HEK293 (cell line): ENCODE measurements at regions not wholly inside any gene's neighbourhood (a gene's known extent, or its start where the extent isn't known, plus 50 kb on each side); places are given as distances from the start of the nearest gene placed in this dataset.

Experiments
- CTCF ChIA-PET: fragments of 350-600 bp; formaldehyde crosslinking; extraction: SDS; loops from one replicate; lab custom pipeline; 2021; ENCODE audit warnings: antibody characterized with exemption; lab: Yijun Ruan, JAX
- POLR2A ChIA-PET: fragments of 300-600 bp; formaldehyde crosslinking; extraction: SDS; loops from one replicate; lab custom pipeline; 2020; ENCODE audit warnings: antibody characterized with exemption, inconsistent platforms; lab: Yijun Ruan, JAX
- H3K27ac ChIP-seq: fragments of 200-500 bp; sonication (Bioruptor generic); 2 replicates; pipeline ENCODE4 v1.5.1; 2014; ENCODE audit warnings: low read depth, low read length, control low read depth, inconsistent platforms; ENCODE audit errors: extremely low read depth
- H3K36me3 ChIP-seq, 2 experiments: fragments of 200-500 bp in 1 of 2; sonication (Bioruptor generic) in 1 of 2; 1 replicate in 1 of 2; 2 replicates in 1 of 2; pipeline ENCODE4 v1.5.1; 2014 to 2017; ENCODE audit warnings: inconsistent platforms in 2 of 2, low read length in 2 of 2; ENCODE audit not compliant: control insufficient read depth in 2 of 2, insufficient read depth in 1 of 2
- H3K4me1 ChIP-seq: fragments of 200-500 bp; sonication (Bioruptor generic); 2 replicates; pipeline ENCODE4 v1.5.1; 2014; ENCODE audit warnings: mild to moderate bottlenecking, low read length, inconsistent platforms; ENCODE audit not compliant: control insufficient read depth, insufficient read depth
- H3K4me3 ChIP-seq: 2 replicates; pipeline ENCODE4 v1.5.1; 2011; ENCODE audit warnings: low read depth, mild to moderate bottlenecking, control low read depth, low read length, moderate library complexity
- H3K9me3 ChIP-seq: fragments of 200-500 bp; sonication (Bioruptor generic); 2 replicates; pipeline ENCODE4 v1.5.1; 2014; ENCODE audit warnings: low read depth, low read length, inconsistent platforms; ENCODE audit not compliant: control insufficient read depth, insufficient read depth
- CTCF ChIP-seq: fragments of 450-650 bp; formaldehyde crosslinking; IDR thresholded peaks from 2 replicates; pipeline ENCODE4 v1.5.1; 2016; ENCODE audit warnings: missing biosample characterization, missing genetic modification characterization
- KLF9 ChIP-seq: fragments of 450-650 bp; formaldehyde crosslinking; IDR thresholded peaks from 2 replicates; pipeline ENCODE4 v1.5.1; 2016; ENCODE audit warnings: missing biosample characterization, missing genetic modification characterization, low read depth
- MEIS1 ChIP-seq: sonication (generic); formaldehyde crosslinking; IDR thresholded peaks from 2 replicates; pipeline ENCODE4 v1.8.1; 2022; ENCODE audit warnings: missing genetic modification reagents, mild to moderate bottlenecking, borderline replicate concordance
- OVOL3 ChIP-seq: fragments of 450-650 bp; formaldehyde crosslinking; IDR thresholded peaks from 2 replicates; pipeline ENCODE4 v1.5.1; 2016; ENCODE audit warnings: missing biosample characterization, missing genetic modification characterization
- ZNF202 ChIP-seq: fragments of 450-650 bp; formaldehyde crosslinking; IDR thresholded peaks from 2 replicates; pipeline ENCODE4 v1.5.1; 2016; ENCODE audit warnings: missing biosample characterization, missing genetic modification characterization, borderline replicate concordance
- ZNF324 ChIP-seq: fragments of 450-650 bp; formaldehyde crosslinking; IDR thresholded peaks from 2 replicates; pipeline ENCODE4 v1.5.1; 2016; ENCODE audit warnings: missing biosample characterization, missing genetic modification characterization
- ZNF350 ChIP-seq: fragments of 450-650 bp; formaldehyde crosslinking; IDR thresholded peaks from 2 replicates; pipeline ENCODE4 v1.5.0; 2017; ENCODE audit warnings: missing biosample characterization, mild to moderate bottlenecking, missing genetic modification characterization
- ZNF391 ChIP-seq: fragments of 450-650 bp; formaldehyde crosslinking; IDR thresholded peaks from 2 replicates; pipeline ENCODE4 v1.5.1; 2016; ENCODE audit warnings: low read depth, missing biosample characterization, missing genetic modification characterization, borderline replicate concordance
- ZNF416 ChIP-seq: fragments of 450-650 bp; formaldehyde crosslinking; IDR thresholded peaks from 2 replicates; pipeline ENCODE4 v1.5.1; 2016; ENCODE audit warnings: missing biosample characterization, missing genetic modification characterization
- ZNF48 ChIP-seq: fragments of 450-650 bp; formaldehyde crosslinking; IDR thresholded peaks from 2 replicates; pipeline ENCODE4 v1.5.1; 2016; ENCODE audit warnings: missing biosample characterization, missing genetic modification characterization
- ZNF548 ChIP-seq: fragments of 450-650 bp; formaldehyde crosslinking; IDR thresholded peaks from 2 replicates; pipeline ENCODE4 v1.5.1; 2016; ENCODE audit warnings: missing biosample characterization, missing genetic modification characterization
- ZNF707 ChIP-seq: fragments of 450-650 bp; formaldehyde crosslinking; IDR thresholded peaks from 2 replicates; pipeline ENCODE4 v1.5.1; 2016; ENCODE audit warnings: missing biosample characterization, missing genetic modification characterization
- TF ChIP-seq, protein P1 (sequence below): fragments of 450-650 bp; formaldehyde crosslinking; IDR thresholded peaks from 2 replicates; pipeline ENCODE4 v1.5.1; 2016; ENCODE audit warnings: missing biosample characterization, missing genetic modification characterization, borderline replicate concordance
- TF ChIP-seq, protein P2 (sequence below): fragments of 450-650 bp; formaldehyde crosslinking; IDR thresholded peaks from 2 replicates; pipeline ENCODE4 v1.5.1; 2016; ENCODE audit warnings: missing biosample characterization, missing genetic modification characterization
- TF ChIP-seq, protein P3 (sequence below): fragments of 450-650 bp; formaldehyde crosslinking; IDR thresholded peaks from 2 replicates; pipeline ENCODE4 v1.5.1; 2016; ENCODE audit warnings: missing biosample characterization, missing genetic modification characterization, borderline replicate concordance
- TF ChIP-seq, protein P4 (sequence below): fragments of 450-650 bp; formaldehyde crosslinking; IDR thresholded peaks from 2 replicates; pipeline ENCODE4 v1.5.1; 2016; ENCODE audit warnings: missing biosample characterization, missing genetic modification characterization
- TF ChIP-seq, protein P5 (sequence below): fragments of 450-650 bp; IDR thresholded peaks from 2 replicates; pipeline ENCODE4 v1.5.1; 2018; ENCODE audit warnings: missing biosample characterization, missing genetic modification characterization

GRCh38 chr12:125577334-125577733, 512.1 kb downstream of the AACS start (continued):
- no peak for TF ChIP-seq CTCF
- no peak for TF ChIP-seq ZNF48 (tag by site-specific recombination)
- TF ChIP-seq, protein P1, sequence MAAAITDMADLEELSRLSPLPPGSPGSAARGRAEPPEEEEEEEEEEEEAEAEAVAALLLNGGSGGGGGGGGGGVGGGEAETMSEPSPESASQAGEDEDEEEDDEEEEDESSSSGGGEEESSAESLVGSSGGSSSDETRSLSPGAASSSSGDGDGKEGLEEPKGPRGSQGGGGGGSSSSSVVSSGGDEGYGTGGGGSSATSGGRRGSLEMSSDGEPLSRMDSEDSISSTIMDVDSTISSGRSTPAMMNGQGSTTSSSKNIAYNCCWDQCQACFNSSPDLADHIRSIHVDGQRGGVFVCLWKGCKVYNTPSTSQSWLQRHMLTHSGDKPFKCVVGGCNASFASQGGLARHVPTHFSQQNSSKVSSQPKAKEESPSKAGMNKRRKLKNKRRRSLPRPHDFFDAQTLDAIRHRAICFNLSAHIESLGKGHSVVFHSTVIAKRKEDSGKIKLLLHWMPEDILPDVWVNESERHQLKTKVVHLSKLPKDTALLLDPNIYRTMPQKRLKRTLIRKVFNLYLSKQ: no peak
- TF ChIP-seq ZNF548 (tag by site-specific recombination): no peak
- TF ChIP-seq ZNF324 (tag by site-specific recombination): no peak
- TF ChIP-seq ZNF391 (tag by site-specific recombination): no peak
- TF ChIP-seq ZNF350 (tag by site-specific recombination): no peak
- TF ChIP-seq, protein P2, sequence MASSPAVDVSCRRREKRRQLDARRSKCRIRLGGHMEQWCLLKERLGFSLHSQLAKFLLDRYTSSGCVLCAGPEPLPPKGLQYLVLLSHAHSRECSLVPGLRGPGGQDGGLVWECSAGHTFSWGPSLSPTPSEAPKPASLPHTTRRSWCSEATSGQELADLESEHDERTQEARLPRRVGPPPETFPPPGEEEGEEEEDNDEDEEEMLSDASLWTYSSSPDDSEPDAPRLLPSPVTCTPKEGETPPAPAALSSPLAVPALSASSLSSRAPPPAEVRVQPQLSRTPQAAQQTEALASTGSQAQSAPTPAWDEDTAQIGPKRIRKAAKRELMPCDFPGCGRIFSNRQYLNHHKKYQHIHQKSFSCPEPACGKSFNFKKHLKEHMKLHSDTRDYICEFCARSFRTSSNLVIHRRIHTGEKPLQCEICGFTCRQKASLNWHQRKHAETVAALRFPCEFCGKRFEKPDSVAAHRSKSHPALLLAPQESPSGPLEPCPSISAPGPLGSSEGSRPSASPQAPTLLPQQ (tag by site-specific recombination): no peak

DNA sequence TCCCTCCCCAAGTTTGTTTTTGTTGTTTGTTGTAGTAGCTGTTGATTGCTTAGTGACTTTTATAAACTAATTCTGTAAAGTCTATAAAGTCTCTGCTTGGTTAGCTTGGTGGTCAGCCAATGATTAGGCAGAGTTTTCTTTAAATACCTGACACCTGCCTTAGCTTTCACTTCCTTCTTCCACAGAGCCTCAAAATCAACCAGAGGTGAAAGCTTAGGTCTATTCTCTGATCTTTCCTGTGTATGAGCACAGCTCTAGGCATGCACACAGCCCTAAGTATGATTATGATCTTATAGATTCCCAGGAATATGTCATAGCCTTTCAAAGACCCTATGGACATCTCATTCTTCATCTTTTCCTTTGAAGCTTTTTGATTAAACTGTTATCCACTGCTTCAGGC, 514.7 kb downstream of the AACS start:
- TF ChIP-seq, protein P3, sequence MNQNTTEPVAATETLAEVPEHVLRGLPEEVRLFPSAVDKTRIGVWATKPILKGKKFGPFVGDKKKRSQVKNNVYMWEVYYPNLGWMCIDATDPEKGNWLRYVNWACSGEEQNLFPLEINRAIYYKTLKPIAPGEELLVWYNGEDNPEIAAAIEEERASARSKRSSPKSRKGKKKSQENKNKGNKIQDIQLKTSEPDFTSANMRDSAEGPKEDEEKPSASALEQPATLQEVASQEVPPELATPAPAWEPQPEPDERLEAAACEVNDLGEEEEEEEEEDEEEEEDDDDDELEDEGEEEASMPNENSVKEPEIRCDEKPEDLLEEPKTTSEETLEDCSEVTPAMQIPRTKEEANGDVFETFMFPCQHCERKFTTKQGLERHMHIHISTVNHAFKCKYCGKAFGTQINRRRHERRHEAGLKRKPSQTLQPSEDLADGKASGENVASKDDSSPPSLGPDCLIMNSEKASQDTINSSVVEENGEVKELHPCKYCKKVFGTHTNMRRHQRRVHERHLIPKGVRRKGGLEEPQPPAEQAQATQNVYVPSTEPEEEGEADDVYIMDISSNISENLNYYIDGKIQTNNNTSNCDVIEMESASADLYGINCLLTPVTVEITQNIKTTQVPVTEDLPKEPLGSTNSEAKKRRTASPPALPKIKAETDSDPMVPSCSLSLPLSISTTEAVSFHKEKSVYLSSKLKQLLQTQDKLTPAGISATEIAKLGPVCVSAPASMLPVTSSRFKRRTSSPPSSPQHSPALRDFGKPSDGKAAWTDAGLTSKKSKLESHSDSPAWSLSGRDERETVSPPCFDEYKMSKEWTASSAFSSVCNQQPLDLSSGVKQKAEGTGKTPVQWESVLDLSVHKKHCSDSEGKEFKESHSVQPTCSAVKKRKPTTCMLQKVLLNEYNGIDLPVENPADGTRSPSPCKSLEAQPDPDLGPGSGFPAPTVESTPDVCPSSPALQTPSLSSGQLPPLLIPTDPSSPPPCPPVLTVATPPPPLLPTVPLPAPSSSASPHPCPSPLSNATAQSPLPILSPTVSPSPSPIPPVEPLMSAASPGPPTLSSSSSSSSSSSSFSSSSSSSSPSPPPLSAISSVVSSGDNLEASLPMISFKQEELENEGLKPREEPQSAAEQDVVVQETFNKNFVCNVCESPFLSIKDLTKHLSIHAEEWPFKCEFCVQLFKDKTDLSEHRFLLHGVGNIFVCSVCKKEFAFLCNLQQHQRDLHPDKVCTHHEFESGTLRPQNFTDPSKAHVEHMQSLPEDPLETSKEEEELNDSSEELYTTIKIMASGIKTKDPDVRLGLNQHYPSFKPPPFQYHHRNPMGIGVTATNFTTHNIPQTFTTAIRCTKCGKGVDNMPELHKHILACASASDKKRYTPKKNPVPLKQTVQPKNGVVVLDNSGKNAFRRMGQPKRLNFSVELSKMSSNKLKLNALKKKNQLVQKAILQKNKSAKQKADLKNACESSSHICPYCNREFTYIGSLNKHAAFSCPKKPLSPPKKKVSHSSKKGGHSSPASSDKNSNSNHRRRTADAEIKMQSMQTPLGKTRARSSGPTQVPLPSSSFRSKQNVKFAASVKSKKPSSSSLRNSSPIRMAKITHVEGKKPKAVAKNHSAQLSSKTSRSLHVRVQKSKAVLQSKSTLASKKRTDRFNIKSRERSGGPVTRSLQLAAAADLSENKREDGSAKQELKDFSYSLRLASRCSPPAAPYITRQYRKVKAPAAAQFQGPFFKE (tag by site-specific recombination): no peak
- no peak for TF ChIP-seq ZNF416
- TF ChIP-seq, protein P4, sequence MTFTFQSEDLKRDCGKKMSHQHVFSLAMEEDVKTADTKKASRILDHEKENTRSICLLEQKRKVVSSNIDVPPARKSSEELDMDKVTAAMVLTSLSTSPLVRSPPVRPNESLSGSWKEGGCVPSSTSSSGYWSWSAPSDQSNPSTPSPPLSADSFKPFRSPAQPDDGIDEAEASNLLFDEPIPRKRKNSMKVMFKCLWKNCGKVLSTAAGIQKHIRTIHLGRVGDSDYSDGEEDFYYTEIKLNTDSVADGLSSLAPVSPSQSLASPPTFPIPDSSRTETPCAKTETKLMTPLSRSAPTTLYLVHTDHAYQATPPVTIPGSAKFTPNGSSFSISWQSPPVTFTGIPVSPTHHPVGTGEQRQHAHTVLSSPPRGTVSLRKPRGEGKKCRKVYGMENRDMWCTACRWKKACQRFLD (tag by site-specific recombination): no peak
- TF ChIP-seq KLF9 (tag by site-specific recombination): no peak
- no peak for TF ChIP-seq ZNF707 (tag by site-specific recombination)
- TF ChIP-seq OVOL3 (tag by site-specific recombination): no peak
- TF ChIP-seq, protein P5, sequence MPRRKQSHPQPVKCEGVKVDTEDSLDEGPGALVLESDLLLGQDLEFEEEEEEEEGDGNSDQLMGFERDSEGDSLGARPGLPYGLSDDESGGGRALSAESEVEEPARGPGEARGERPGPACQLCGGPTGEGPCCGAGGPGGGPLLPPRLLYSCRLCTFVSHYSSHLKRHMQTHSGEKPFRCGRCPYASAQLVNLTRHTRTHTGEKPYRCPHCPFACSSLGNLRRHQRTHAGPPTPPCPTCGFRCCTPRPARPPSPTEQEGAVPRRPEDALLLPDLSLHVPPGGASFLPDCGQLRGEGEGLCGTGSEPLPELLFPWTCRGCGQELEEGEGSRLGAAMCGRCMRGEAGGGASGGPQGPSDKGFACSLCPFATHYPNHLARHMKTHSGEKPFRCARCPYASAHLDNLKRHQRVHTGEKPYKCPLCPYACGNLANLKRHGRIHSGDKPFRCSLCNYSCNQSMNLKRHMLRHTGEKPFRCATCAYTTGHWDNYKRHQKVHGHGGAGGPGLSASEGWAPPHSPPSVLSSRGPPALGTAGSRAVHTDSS (tag by site-specific recombination): no peak
- TF ChIP-seq ZNF202 (tag by site-specific recombination): no peak
- no peak for TF ChIP-seq MEIS1
- TF ChIP-seq, all 188 proteins: peak for 0
- no peak overlapping the region for H3K4me3 ChIP-seq
- ChIA-PET POLR2A (no interaction called here), CTCF (no interaction called here)
- H3K36me3 ChIP-seq: no peaks in the 10 kb centered on the region
- H3K9me3 ChIP-seq: no peaks in the 10 kb centered on the region
- H3K4me1 ChIP-seq: no peaks in the 10 kb centered on the region
- no peak overlapping the region for H3K27ac ChIP-seq
